Esophagus squamous epithelium (tissue), 5 donors: ENCODE measurements at regions not wholly inside any gene's neighbourhood (a gene's known extent, or its start where the extent isn't known, plus 50 kb on each side); places are given as distances from the start of the nearest gene placed in this dataset.

Experiments used
- DNase-seq: peaks from one replicate; lab custom pipeline; 2025; lab: John Stamatoyannopoulos, UW
- H3K27ac ChIP-seq, 4 donors: fragments of 200-600 bp; sonication (generic); one replicate each; pipeline ENCODE4 v1.5.1; 2016 to 2019; ENCODE audit warnings: mild to moderate bottlenecking in 1 of 4
- H3K27me3 ChIP-seq, 4 donors: fragments of 200-600 bp; sonication (generic); 1 replicate in 3 of 4; 2 replicates in 1 of 4; pipeline versions ENCODE4 v1.5.1 to v1.6.0; 2017 to 2021; ENCODE audit warnings: antibody characterized with exemption in 1 of 4
- H3K36me3 ChIP-seq, 3 donors: fragments of 200-600 bp; sonication (generic); one replicate each; pipeline ENCODE4 v1.5.1; 2016 to 2019
- H3K4me1 ChIP-seq, 3 donors: fragments of 200-600 bp; sonication (generic); one replicate each; pipeline ENCODE4 v1.5.1; 2017 to 2019
- H3K4me3 ChIP-seq, 4 donors: fragments of 200-600 bp; sonication (generic); 1 replicate in 3 of 4; 2 replicates in 1 of 4; pipeline ENCODE4 v1.5.1; 2016 to 2019; ENCODE audit warnings: mild to moderate bottlenecking in 2 of 4, moderate library complexity in 1 of 4
- H3K9me3 ChIP-seq, 3 donors: fragments of 200-600 bp; sonication (generic); one replicate each; pipeline ENCODE4 v1.5.1; 2016 to 2019
- POLR2A ChIP-seq, 4 donors: fragments of 450-650 bp; IDR thresholded peaks; one replicate each; pipeline ENCODE4 v1.6.1; 2017; ENCODE audit warnings: antibody characterized with exemption in 4 of 4, mild to moderate bottlenecking in 4 of 4, moderate library complexity in 3 of 4
- WGBS, 2 donors: methylation state at CpG; one replicate each; pipeline ENCODE4 v1.1.5; 2018; 5-methylcytosine and 5-hydroxymethylcytosine counted together
- intact Hi-C: fragments of 100-400 bp; cut with DNase I; formaldehyde crosslinking; loops from one replicate; pipeline ENCODE4 v1.15.0; 2022
- TF ChIP-seq, protein P1 (sequence below), 6 experiments: fragments of 450-650 bp in 4 of 6; fragments of 200-600 bp in 2 of 6; sonication (generic) in 2 of 6; IDR thresholded peaks; one replicate each; pipeline ENCODE4 v1.5.1; 2016 to 2019; ENCODE audit warnings: antibody characterized with exemption in 6 of 6, mild to moderate bottlenecking in 4 of 6, moderate library complexity in 4 of 6
- donor health status: DM: yes; HTN: yes; CAD: no.

DNA sequence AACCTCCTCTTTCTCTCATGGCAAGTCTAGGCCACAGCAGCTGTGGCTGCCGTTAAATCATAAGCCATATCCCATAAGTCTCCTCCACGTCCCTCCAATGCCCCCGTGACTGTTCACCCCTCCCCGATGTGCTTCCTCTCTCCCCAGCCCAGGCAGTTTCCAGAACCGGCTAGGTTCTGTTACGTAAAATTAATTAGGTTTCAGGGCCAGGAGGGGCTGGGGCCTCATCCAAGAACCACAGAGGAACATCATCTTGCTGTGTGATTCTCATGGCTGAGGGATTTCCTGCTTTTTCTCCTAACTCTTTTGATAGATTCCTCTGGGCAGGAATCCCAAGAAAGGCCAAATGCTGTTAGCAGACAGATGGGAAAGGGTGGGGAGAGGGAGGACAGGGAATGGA, 141.8 kb upstream of the AJAP1 start:
- no peak for DNase-seq
- TF ChIP-seq, protein P1, sequence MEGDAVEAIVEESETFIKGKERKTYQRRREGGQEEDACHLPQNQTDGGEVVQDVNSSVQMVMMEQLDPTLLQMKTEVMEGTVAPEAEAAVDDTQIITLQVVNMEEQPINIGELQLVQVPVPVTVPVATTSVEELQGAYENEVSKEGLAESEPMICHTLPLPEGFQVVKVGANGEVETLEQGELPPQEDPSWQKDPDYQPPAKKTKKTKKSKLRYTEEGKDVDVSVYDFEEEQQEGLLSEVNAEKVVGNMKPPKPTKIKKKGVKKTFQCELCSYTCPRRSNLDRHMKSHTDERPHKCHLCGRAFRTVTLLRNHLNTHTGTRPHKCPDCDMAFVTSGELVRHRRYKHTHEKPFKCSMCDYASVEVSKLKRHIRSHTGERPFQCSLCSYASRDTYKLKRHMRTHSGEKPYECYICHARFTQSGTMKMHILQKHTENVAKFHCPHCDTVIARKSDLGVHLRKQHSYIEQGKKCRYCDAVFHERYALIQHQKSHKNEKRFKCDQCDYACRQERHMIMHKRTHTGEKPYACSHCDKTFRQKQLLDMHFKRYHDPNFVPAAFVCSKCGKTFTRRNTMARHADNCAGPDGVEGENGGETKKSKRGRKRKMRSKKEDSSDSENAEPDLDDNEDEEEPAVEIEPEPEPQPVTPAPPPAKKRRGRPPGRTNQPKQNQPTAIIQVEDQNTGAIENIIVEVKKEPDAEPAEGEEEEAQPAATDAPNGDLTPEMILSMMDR (IDR thresholded peaks at IDR 0.05): no peak
- no peak for TF ChIP-seq POLR2A (IDR thresholded peaks at IDR 0.05)
- Histone ChIP-seq H3K27me3 (peaks cover 0 to 30% (median 0%) of the 10 kb centered on the region in 4 donors), H3K36me3 (no peaks in the 10 kb centered on the region), H3K27ac (peak overlapping the region in 2 of 4 donors; percentile 13 to 15), H3K9me3 (no peaks in the 10 kb centered on the region), H3K4me1 (peaks cover 0 to 12% (median 3%) of the 10 kb centered on the region in 3 donors), H3K4me3 (no peak overlapping the region)
- intact Hi-C loops: no loop called here
- 10 to 19% methylated on average over 6 of the region's 6 CpGs for WGBS, 2 donors

DNA sequence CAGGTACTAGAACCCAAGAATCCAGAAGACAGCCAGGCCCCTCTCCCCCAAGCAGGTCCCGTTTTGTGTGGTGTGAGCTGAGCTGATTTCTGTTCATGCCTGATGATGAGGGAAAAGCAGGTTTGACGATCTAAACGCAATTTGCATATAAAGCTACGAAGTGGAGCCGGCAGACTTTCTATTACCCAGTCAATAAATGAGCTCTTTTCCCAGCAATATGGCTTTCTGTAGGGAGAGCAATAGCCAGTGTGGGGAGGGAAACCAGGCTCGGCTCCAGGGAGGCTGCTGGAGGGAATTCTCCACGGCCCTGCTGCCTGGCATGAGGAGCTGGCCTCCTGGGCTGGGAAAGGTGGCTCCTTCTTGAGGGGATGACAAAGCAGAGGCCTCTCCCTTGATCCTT, 140.7 kb upstream of the AJAP1 start:
- Histone ChIP-seq H3K4me3 (no peak overlapping the region), H3K4me1 (peaks cover 0 to 12% (median 3%) of the 10 kb centered on the region in 3 donors), H3K27ac (no peak overlapping the region), H3K9me3 (no peaks in the 10 kb centered on the region), H3K36me3 (no peaks in the 10 kb centered on the region), H3K27me3 (peaks cover 0 to 34% (median 0%) of the 10 kb centered on the region in 4 donors)
- 62 to 65% methylated on average over 6 to 7 of the region's 7 CpGs for WGBS, 2 donors
- intact Hi-C loops: no loop called here
- no peak for DNase-seq
- TF ChIP-seq, protein P1 (IDR thresholded peaks at IDR 0.05): no peak
- no peak for TF ChIP-seq POLR2A (IDR thresholded peaks at IDR 0.05)

DNA sequence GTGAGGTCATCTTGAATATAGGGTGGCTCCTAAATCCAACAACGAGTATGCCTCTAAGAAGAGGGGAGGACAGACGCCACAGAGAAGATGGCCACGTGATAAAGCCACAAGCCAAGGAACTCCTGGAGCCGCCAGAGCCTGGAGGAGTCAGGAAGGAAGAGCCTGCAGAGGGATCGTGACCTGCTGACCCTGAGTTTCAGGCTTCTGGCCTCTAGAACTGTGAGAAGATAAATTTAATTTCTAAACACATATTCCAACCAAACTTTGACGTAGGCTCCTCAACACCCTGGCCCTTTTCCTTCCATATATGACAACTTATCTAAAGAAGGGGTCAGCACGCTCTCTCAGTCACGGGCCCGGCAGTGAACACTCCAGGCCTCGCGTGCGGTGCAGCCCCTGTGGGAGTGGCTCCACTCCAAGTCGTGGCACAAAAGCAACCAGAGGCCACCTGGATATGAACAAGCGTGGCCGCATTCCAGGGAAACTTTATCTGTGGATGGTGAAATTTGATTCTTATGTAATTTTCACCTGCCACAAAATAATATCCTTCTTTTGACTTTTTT, 138.6 kb upstream of the AJAP1 start:
- Histone ChIP-seq H3K4me1 (peaks cover 0 to 12% (median 3%) of the 10 kb centered on the region in 3 donors), H3K9me3 (no peaks in the 10 kb centered on the region), H3K27me3 (peaks cover 0 to 18% (median 0%) of the 10 kb centered on the region in 4 donors), H3K36me3 (no peaks in the 10 kb centered on the region), H3K27ac (no peak overlapping the region), H3K4me3 (no peak overlapping the region)
- 64 to 66% methylated on average over 14 to 15 of the region's 15 CpGs for WGBS, 2 donors
- intact Hi-C loops: no loop called here
- DNase-seq: no peak
- no peak for TF ChIP-seq POLR2A (IDR thresholded peaks at IDR 0.05)
- TF ChIP-seq, protein P1 (IDR thresholded peaks at IDR 0.05): no peak

DNA sequence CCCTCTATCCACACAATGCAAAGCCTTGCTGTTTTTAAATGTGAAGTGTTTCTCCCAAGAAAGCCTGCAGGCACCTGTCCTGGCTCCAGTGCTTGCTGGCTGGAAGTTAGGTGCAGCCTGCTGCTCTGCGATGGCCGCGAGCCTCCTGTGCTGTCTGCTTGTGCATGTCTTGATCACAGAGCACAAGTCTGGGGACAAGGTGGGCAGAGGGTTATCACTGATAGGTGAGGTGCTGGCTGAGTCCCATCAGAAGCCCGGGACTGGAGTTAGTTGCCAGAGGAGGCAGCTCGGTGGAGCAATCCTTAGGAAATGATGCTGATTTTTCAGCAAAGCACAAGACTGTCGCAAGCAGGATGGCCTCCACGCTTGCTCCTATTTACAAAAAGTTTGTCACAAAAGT, 137.8 kb upstream of the AJAP1 start:
- intact Hi-C loops: no loop called here
- H3K4me1 ChIP-seq: peaks cover 0 to 12% (median 3%) of the 10 kb centered on the region in 3 donors
- H3K27me3 ChIP-seq: peaks cover 0 to 18% (median 0%) of the 10 kb centered on the region in 4 donors
- no peak overlapping the region for H3K4me3 ChIP-seq
- no peaks in the 10 kb centered on the region for H3K36me3 ChIP-seq
- TF ChIP-seq POLR2A (IDR thresholded peaks at IDR 0.05): no peak
- TF ChIP-seq, protein P1 (IDR thresholded peaks at IDR 0.05): no peak
- DNase-seq: no peak
- H3K9me3 ChIP-seq: no peaks in the 10 kb centered on the region
- WGBS, 2 donors: 37 to 67% methylated on average over 5 to 6 of the region's 7 CpGs
- H3K27ac ChIP-seq: no peak overlapping the region

DNA sequence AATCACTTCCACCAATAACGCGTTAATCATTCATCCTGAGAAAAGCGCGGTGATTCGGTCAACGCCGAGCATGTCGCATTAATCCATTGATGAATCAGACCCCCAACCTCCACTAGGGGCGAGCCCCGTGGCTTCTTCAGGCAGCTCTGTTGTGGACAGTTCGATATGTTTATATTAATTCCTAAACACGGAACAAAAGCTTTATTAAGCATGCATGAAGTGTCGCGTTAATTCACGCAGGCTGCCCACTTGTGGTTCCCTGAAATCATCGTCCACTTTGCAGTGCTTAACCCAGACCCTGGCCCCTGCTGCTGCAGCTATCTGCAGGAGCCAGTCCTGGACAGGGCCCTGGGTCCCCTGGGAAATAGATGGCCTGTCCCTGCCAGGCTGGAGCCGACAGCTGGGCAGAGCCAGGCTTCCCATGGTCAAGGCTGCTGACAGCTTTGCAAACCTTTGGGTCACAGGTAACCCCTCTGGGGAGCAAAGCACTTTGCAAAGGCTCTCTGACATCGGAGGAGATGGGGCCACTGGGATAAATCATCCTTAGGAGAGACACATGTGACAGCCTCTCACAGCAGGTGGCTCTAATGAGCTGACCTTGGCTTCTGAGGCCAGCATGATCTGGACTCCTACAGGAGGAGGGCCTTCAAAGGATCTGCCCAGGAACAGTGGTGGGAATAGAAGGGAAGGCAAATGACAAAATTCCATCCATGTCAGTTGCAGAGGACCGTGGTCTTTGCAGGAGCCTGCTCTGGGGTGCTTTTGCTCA, 137.0 kb upstream of the AJAP1 start:
- Histone ChIP-seq H3K36me3 (no peaks in the 10 kb centered on the region), H3K27ac (no peak overlapping the region), H3K4me3 (no peak overlapping the region), H3K27me3 (peaks cover 0 to 18% (median 0%) of the 10 kb centered on the region in 4 donors), H3K4me1 (peaks cover 0 to 9% (median 3%) of the 10 kb centered on the region in 3 donors), H3K9me3 (no peaks in the 10 kb centered on the region)
- DNase-seq: no peak
- WGBS, 2 donors: 70 to 78% methylated on average over 17 of the region's 19 CpGs
- intact Hi-C loops: no loop called here
- TF ChIP-seq POLR2A (IDR thresholded peaks at IDR 0.05): no peak
- TF ChIP-seq, protein P1 (IDR thresholded peaks at IDR 0.05): no peak
